Renal cortical epithelial cell (primary cell): ENCODE measurements at regions not wholly inside any gene's neighbourhood (a gene's known extent, or its start where the extent isn't known, plus 50 kb on each side); places are given as distances from the start of the nearest gene placed in this dataset.

Experiments
- DNase-seq: peaks from one replicate; pipeline ENCODE4 v3.0.0-alpha.2; 2011; ENCODE audit warnings: low read depth

DNA sequence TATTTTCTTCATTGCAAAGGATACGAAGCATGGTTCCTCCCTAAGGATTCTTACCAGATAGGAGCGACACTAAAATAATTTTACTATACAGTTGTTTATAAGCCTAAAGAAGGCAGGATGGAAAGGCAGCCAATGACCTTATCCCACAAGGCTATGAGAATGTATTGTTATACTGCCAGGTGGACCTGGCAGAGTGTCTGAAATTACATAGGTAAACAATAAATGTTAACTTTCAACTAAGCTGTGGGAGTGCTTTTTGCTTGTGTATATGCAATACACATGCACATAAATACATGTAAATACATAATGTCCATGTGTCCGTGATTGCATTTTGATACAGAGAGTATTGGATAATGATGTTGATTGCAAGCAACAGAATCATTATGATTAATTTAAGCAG, 850.6 kb downstream of the CENPC start:
- DNase-seq = no peak

DNA sequence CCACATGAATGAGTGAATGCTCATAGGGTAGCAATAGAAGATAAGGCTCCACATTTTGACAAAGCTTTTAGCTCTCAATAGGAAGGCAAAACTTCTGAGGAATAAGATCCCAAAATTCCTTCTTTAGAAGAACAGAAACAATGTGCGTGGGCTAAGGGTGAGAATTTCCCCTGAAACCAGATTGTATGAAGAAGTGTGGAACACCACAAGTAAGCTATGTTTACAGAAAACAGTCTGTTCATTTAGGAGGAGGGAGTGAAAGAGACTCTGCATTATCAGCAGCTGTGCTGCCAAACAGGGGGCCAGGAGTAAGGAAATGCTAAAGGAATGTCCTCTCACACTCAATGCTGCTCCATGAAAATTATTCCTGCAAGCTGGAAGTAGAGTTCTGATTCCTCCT, 851.6 kb downstream of the CENPC start:
- no peak for DNase-seq

DNA sequence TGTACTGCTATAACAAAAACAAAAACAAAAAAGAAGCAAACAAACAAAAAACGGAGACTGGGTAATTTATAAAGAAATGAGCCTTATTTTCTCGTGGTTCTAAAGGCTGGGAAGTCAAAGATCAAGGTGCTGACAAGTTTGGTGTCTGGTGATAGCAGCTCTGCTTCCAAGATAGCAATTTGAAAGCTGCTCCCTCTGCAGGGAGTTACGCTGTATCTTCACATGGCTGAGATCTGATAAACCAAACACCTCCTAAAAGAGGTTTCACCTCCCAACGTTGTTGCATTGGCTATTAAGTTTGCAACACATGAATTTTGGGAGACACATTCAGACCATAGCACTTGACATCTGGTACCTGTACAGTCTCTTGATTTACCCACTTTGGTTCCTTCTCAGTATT, 854.2 kb downstream of the CENPC start:
- DNase-seq = peak; percentile 1

GRCh38 chr4:66688674-66689073, 856.6 kb downstream of the CENPC start:
- DNase-seq = peak; percentile 65

DNA sequence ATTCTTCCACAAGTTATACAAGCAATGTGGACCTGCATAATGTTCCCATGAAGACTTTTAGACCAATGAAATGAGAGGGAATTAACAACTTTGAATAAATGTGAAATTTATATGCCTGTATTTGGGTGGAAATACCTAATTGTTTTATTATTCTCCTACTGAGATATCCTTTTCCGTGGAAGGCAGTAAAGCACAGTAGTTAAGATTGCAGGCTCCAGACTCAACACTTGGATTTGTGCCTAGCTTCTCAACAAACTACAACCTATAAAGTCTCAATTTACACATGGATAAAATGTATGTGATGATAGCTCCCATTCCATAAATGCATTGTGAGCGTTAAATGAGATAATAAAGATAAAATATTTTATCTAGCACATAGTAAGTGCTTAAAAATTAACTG, 857.8 kb downstream of the CENPC start:
- DNase-seq = no peak

GRCh38 chr4:66681962-66682361, 863.3 kb downstream of the CENPC start:
- peak; percentile 63 for DNase-seq

- no peak for DNase-seq
Observed at GRCh38 chr4:66667249-66667648, 878.1 kb downstream of the CENPC start.

- DNase-seq = no peak
Observed at GRCh38 chr4:66662620-66663019, 882.7 kb downstream of the CENPC start.

DNA sequence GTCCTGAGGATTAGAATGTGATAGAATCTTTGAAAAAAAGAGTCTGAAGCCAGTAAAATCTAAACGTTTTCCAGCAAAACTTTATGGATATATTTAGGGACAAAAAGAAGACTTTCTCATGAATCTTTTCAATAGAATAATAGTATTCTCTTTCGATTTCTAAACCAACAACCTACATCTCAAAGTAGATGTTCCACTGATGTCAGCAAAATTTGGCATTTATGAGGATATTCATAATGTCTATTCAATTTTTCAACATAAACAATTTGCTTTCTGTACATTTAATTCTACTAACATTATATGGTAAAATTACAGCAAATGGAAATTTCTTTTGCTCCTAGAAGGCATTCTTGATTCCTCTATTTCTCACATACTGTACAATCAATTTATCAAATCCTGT, 886.5 kb downstream of the CENPC start:
- no peak for DNase-seq

GRCh38 chr4:66655505-66655904, 889.8 kb downstream of the CENPC start:
- no peak for DNase-seq

DNA sequence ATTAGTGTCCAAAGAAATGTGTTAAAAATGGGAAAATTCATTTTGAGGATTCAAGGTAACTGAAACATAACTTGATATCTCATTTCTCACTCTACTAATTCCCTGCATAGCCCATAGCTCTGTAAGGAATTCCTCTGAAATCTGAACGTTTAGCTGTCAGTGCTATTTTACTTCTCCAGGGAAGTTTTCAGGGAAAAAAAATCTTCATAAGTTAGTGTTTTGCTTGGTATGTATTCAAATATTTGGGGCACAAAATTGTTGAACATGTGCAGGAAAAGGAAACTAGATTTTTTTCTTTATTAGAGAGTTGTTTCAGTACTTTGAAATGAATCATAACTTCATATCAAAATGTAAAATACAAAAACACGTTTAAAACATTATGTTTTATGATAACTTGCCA, 891.4 kb downstream of the CENPC start:
- DNase-seq = no peak

DNA sequence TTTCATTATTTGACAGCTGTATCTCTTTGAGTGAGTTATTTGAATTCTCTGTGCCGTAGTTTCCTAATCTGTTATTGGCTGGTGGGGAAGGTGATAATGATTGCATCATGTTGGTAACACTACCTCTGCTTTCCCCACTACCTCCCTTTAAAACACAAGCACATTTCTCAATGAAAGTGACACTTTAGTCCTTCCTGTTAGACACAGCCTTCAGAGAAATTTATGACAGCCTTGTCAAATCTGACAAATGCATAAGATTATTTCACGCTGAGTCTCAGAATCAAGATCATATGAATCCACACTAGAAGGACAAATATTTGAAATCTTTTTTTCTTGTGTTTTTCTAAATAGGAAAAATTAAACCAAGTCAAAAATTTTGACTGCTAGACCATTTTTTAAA, 896.1 kb downstream of the CENPC start:
- no peak for DNase-seq

GRCh38 chr4:66647926-66648325, 897.4 kb downstream of the CENPC start:
- DNase-seq = no peak

- DNase-seq = no peak
Observed at GRCh38 chr4:66647476-66647875, 897.8 kb downstream of the CENPC start.

GRCh38 chr4:66640233-66640990, 904.9 kb downstream of the CENPC start:
- DNase-seq = no peak

- DNase-seq = peak; percentile 26
Observed at GRCh38 chr4:66639361-66639760, 905.9 kb downstream of the CENPC start.

- no peak for DNase-seq
Observed at GRCh38 chr4:66636349-66636748, 909.0 kb downstream of the CENPC start.

GRCh38 chr4:66633477-66633876, 911.8 kb downstream of the CENPC start:
- no peak for DNase-seq

DNA sequence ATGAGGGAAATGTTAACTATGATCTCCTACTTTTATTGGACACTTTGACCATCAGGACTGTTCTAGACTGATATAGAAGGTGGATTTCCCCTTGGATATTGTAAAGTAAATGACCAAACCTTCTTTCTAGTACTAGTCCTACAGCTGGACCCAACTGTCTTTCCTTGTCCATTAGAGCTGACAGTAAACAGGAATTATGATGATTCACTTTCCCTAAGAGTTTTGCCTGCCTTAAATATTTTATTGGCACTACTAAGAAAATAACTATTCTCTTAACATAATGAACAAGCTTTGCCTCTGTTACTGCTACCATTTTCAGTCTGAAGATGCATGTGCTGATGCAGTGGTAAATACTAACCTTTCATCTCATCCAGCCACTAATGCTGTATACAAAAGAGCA, 915.4 kb downstream of the CENPC start:
- DNase-seq = no peak

DNA sequence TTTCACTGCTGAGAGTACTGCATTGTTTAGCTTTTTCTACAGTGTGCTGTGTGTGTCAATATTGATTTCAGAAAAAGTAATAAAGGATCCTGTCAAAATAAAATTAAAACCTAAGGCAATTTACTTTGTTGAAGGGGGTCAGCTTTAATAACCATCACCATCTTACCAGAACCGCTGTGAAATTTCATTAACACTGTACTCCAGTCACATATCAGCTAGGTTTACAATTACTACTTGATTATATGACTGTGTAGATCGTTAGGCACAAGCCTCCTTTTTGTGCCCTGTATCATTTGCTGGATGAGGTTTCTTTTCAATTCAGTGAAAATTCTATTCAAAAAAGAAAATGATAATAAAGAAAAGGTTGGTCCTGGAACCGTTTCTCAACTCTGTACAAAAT, 917.2 kb downstream of the CENPC start:
- no peak for DNase-seq

DNA sequence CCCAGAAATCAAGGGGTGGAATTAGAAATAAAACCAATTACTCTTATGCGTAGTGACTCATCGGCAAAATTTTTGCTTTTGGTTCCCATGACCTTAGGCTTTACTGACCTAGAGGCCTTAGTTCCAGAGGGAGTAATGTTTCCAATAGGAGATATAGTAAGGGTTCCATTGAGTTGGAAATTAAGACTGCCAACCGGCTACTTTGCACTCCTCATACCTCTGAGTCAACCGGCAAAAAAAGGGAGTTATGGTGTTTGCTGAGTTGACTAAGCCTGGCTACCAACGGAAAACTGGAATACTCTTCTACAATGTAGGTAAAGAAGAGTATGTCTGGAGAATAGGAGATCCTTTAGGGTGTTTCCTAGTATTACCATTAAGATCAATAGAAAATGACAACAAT, 919.8 kb downstream of the CENPC start:
- no peak for DNase-seq

DNA sequence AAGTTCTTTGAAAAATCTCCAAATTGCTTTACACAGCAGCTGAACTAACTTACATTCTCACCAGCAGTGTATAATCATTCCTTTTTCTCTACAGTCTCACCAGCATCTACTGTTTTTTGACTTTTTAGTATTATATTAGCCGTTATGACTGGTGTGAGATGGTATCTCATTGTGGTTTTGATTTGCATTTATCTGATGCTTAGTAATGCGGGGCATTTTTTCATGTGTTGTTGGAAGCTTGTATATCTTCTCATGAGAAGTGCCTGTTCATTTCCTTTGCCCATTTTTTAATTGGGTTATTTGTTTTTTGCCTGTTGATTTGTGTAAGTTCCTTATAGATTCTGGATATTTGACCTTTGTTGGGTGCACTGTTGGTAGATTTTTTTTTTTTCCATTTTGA, 931.7 kb downstream of the CENPC start:
- DNase-seq = no peak

- DNase-seq = no peak
Observed at GRCh38 chr4:66609014-66609413, 936.3 kb downstream of the CENPC start.

GRCh38 chr4:66606908-66607307, 936.6 kb upstream of the EPHA5 start:
- DNase-seq = no peak
